HG03095 (cell line): ENCODE measurements at regions not wholly inside any gene's neighbourhood (a gene's known extent, or its start where the extent isn't known, plus 50 kb on each side); places are given as distances from the start of the nearest gene placed in this dataset.
A peak's percentile ranks its signal among the peaks of the same experiment; 100 is the strongest.

Experiments
- ATAC-seq: cut with Tn5 transposase; IDR thresholded peaks from one replicate; pipeline ENCODE4 v1.9.1; 2021; ENCODE audit warnings: moderate library complexity; ENCODE audit not compliant: unreplicated experiment

GRCh38 chr1:166221316-166221715 lies 54.5 kb upstream of the FAM78B start:
- no peak for ATAC-seq

DNA sequence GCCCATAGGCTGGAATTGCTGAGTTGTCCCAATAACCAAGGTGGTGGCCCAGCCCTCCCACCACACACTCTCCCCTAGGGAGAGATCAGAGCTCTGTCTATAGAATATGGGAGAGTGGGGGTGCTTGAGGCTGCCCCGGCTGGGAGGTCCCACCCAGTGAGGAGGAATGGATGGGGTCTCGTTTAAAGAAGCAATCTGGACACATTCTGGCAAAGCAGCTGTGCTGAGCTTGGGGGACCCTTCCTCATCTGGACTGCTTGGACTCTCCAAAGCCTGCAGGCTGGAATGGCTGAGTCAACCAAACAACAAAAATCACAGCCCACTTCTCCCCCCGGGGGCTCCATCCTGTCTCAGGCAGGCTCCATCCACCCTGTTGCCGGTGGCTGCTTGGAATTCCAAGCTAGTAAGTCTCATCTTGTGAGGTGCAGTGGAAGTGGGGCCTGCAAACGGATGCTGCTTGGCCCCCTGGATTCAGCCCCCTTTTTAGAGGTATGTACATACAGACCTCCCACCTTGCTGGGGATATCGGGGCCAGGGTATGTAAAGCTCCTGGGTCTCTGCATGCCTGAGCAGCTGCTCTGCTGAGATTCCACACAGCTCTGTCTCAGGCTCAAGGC lies 67.1 kb upstream of the FAM78B start:
- no peak for ATAC-seq

DNA sequence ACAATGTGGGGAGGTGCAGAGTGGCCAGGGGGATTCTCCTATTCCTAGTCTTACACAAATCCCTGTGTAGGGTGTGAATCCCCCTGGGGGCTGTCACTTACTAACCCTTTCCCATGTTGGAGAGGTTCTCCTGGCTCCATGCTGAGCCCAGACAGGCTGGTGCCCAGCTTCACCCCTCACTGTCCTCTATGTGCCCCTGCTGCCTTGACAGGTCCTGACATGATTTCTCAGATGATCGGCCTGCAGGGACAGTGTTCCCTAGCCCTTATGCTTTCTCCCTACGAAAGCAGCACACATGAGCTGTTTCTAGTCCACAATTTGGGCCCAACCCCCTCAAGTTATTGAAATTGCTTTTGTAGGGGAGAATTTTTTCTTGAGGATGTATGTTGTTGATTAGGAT lies 68.9 kb upstream of the FAM78B start:
- ATAC-seq, result no peak

GRCh38 chr1:166237675-166238074 lies 70.9 kb upstream of the FAM78B start:
- no peak for ATAC-seq

DNA sequence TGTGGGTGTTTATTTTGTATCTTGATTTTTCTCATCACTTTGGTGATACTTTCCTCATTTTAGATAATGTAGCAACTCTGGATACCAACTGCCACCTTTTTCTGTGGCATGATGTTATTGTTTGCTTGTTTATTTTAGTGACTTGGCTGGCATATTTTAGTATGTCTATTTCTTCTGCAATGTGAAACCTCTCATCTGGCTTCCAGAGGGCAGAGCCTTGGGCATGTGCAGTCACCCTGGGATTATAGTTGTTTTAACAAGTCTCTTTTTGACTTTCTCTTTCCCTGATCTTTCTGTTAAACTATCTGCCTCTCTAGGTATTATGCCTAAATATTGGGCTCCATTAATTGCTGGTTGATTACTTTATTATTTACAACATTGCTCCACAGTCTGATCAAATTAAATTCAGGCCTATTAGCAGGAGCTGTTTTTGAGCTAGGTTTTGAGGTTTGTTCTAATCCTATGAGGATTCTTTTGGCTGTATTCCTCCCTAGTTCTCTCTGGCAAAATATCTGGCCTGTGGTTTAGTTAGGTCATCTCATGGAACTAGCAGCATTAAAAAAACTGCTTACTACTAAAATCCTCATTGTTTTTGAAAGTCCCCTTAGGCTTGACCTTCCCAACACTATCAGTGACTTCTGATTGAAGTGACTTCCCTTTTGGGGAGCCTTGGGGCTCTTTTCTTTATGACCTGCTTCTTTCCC lies 86.4 kb upstream of the FAM78B start:
- ATAC-seq, result no peak

DNA sequence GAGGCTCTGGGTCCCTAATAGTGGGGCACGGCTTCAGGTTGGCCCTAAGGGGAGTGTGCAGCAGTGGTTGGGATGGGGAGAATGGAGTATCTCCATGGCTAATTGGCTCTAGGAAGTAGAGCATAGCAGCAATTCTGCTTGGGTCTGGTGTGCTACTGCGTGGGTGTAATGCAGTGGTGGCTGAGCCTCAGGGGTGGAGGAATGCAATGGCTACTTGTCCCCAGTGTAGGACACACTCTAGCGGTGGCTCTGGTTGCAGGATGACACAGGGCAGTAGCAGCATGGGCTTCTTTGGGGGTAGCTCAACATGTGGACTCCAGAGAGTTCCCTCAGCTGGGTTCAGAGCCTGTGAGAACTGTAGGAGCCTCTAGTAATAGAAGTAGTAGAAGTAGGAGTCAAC lies 91.2 kb upstream of the FAM78B start:
- no peak for ATAC-seq

DNA sequence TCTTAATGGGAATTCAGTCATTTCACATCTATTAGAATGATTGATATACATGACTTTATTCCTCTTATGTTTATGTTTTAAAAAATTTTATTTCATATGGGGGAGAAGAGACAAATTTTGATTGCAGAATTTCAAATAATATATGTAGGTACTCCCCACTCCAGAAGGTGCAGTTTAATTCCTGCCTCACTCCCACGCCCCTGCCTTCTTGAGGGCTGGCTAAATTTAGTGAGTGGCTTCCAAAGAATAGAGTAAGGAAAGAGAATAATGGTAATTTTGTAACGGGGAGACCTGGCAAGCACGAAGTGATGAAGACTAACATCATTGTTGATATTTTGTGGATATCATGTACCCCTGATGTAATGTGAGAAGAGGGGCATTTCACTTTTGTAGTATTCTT lies 94.7 kb upstream of the FAM78B start:
- no peak for ATAC-seq

DNA sequence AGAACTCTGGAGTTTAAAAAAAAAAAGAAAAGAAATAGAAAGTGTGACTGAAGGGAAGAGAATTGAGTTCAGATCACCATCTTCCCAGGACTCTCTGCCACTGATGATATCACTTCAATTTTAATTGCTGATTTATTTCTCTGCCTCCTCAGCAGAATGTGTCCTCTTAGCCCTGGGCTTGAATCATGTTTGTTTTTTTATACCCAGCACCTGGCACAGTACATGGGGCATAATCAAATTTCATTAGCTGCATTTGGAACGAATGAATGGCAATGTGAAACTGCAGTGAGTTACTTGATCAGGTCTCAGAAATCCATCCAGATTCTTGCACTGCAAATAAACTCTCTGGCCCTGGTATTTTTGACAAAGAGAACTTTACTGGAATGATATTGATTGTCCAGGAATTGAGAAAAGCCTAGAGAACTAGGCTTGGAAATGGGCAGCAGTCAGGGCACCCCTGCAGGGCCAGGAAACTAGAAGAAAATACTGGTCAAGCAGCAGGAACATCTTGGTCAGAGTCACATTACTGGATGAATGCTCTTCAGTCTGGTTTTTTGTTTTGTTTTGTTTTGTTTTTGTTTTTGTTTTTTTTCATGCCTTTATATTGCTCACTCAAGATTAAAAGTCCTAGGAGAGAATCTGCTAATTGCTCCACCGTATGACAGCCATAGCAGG lies 103.8 kb upstream of the FAM78B start:
- no peak for ATAC-seq

DNA sequence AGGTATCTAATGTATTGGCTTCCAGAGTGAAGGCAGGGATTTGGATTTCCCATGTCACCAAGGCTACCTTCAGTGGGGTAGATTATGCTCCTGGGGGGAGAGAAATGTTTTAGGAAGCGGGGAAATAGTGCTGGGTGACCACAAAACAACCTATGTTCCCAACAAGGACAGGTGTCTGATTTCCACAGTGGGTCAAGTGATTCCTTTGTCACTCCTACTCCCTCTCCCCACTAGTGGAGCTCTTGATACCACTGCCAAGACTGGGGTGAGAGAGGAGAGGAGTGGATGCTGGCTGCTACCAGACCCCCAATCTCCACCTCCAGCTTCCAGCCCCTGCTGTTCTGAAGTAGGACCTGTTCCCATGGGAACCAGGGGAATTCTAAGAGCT lies 104.3 kb upstream of the FAM78B start:
- ATAC-seq, result no peak

DNA sequence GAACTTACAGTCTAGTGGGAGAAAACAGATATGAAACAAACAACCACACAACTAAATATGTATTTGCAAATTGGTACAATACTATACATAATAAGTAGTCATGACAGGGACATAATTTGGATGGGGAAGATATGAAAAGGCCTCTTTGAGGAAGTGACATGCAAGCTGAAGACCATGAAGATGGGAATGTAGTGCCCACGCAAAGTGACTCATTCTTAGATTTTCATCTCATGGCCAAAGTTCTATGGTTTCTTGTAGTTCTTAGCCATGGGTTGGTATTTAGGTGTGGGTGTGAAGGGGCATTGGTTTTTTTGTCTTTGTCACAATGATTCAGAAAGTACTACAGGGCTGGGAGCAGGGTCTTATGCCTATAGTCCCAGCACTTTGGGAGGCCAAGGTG lies 105.4 kb upstream of the FAM78B start:
- peak; percentile 75 for ATAC-seq

DNA sequence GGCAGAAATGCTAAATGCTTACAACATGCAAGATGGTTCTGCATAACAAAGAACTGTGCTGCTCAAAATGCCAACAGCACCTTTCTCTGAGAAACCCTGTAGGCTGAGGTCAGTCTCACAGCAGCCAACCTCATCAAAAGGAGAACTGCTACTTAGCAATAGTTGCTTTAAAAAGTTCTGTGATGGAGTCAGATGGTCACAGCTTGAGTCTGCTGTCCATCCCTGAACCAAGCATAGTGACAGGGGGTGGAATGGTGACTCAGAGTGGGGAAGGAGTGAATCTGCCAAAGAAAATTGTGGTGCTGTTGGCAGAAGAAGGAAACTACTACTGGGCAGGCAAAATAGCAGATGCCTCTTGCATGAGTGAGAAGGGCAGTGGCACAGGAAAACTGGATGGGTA lies 106.0 kb upstream of the FAM78B start:
- peak; percentile 56 for ATAC-seq

GRCh38 chr1:166273618-166274017 lies 106.8 kb upstream of the FAM78B start:
- no peak for ATAC-seq

GRCh38 chr1:166282391-166283137 lies 115.8 kb upstream of the FAM78B start:
- ATAC-seq, result no peak

DNA sequence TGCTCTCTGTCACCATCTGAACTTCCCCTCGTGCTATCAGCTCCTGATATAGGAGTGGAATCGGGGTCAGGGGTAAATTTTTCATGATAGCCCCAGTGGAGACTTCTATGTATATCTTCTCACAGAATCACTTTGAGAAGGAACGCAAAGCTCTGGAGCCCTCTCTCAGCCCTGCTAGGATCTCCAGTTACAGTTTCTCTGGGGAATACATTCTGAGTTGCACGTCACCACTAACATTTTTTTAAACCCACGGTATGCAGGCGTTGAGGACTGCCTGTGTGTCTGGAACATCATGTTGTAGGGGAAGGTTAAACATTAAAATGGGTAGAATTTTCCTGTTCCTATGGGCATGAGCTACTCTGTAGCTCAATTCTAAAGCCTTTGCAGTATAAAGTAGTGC lies 116.4 kb upstream of the FAM78B start:
- ATAC-seq, result no peak

- no peak for ATAC-seq
These were observed 116.8 kb upstream of the FAM78B start for GRCh38 chr1:166283600-166283999.

GRCh38 chr1:166289309-166290050 lies 122.7 kb upstream of the FAM78B start:
- no peak for ATAC-seq

DNA sequence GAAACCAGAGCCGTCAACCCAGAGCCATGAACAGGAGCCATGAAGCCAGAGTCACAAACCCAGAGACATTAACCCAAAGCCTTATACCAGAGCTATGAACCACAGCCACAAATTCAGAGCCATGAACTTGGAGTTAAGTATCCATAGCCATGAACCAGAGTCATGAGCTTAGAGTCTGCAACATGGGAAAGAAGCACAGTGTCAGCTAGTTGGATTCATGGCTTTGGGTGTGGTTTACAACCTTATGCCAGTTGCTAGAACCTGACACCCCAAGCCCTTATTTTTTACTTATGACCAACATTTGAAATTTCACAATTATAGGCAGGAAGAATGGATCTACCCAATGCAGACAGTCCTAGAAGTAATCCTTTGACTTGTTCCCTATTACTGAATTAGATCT lies 128.9 kb upstream of the FAM78B start:
- ATAC-seq, result no peak

DNA sequence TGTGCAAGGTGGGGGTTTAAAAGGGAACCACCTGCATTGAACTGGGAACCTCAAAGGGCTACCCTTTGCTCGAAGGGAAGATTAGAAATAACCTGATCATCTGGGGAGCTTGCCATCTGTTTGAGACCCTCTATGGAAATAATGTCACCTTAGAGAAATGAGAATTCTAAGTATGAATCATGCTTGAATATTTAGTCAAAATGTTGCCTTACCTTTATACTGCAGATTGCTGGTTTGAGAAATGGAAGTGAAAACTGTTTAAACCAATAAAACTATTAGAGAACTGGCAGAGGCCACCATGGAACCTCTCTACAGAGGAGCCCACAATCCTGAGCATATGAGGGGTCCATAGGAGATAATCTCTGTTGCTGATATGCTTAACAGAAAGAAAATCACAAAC lies 131.2 kb upstream of the FAM78B start:
- no peak for ATAC-seq

- ATAC-seq, result no peak
These were observed 134.0 kb upstream of the FAM78B start for GRCh38 chr1:166300767-166301166.

GRCh38 chr1:166302989-166303758 lies 136.4 kb upstream of the FAM78B start:
- no peak for ATAC-seq
